HCT116 (cell line): ENCODE measurements at regions not wholly inside any gene's neighbourhood (a gene's known extent, or its start where the extent isn't known, plus 50 kb on each side); places are given as distances from the start of the nearest gene placed in this dataset.

Experiments used
- ATAC-seq: fragments of 200-7000 bp; cut with Tn5 transposase; 2 replicates; pipeline ENCODE4 v1.9.1; 2020; ENCODE audit warnings: mild to moderate bottlenecking, moderate library complexity
- BruUV-seq: library from RNA; stranded (reverse); fragments of 400-500 nt; replicated peaks from 2 replicates; lab custom pipeline; 2021; lab: Mats Ljungman, UMichigan
- CTCF ChIA-PET: fragments of 300-600 bp; sonication (Branson Sonifier 250); formaldehyde crosslinking; loops from one replicate; lab custom pipeline; 2021; ENCODE audit warnings: antibody characterized with exemption; lab: Charles Lee
- POLR2A ChIA-PET: fragments of 300-600, 350-600 bp; sonication (Branson Sonifier 250); formaldehyde crosslinking; loops from one replicate; lab custom pipeline; 2021; ENCODE audit warnings: antibody characterized with exemption; lab: Charles Lee
- RAD21 ChIA-PET, 2 experiments: fragments of 300-600 bp; sonication (Branson Sonifier 250); formaldehyde crosslinking; loops; one replicate each; lab custom pipeline; 2023; ENCODE audit warnings: low total read pairs in 2 of 2; ENCODE audit not compliant: uncharacterized antibody in 2 of 2, unreplicated experiment in 2 of 2, low non-redundant PET in 1 of 2; lab: Charles Lee
- DNase-seq: peaks from one replicate; pipeline ENCODE4 v3.0.0-alpha.2; 2010; ENCODE audit warnings: low read depth, low spot score
- H2AFZ ChIP-seq: fragments of 200-600 bp; shearing (Covaris generic), sonication (generic); 2 replicates; pipeline ENCODE4 v1.6.1; 2017; ENCODE audit warnings: low read depth, mixed run types, mixed read lengths, antibody characterized with exemption, low read length; ENCODE audit not compliant: poor library complexity, severe bottlenecking
- H3K27ac ChIP-seq: 2 replicates; pipeline ENCODE4 v1.5.1; 2012; ENCODE audit warnings: low read depth, low read length
- H3K27me3 ChIP-seq: fragments of 200-600 bp; sonication (generic); 2 replicates; pipeline ENCODE4 v1.6.1; 2016; ENCODE audit warnings: mixed run types, low read length, mixed read lengths; ENCODE audit not compliant: insufficient read depth
- H3K36me3 ChIP-seq, 2 experiments: fragments of 200-500 bp in 1 of 2; fragments of 200-600 bp in 1 of 2; sonication (Bioruptor generic) in 1 of 2; sonication (generic) in 1 of 2; 2 replicates each; pipeline versions ENCODE4 v1.5.1 to v1.6.1; 2014 to 2016; ENCODE audit warnings: low read length in 2 of 2, inconsistent platforms in 1 of 2, mixed read lengths in 1 of 2, mixed run types in 1 of 2; ENCODE audit not compliant: insufficient read depth in 2 of 2, control insufficient read depth in 1 of 2
- H3K4me1 ChIP-seq, 2 experiments: fragments of 200-600 bp in 1 of 2; sonication (generic) in 1 of 2; 2 replicates each; pipeline versions ENCODE4 v1.5.1 to v1.6.1; 2012 to 2017; ENCODE audit warnings: low read length in 2 of 2, inconsistent platforms in 1 of 2, mild to moderate bottlenecking in 1 of 2, mixed read lengths in 1 of 2, mixed run types in 1 of 2, moderate library complexity in 1 of 2; ENCODE audit not compliant: insufficient read depth in 2 of 2, control insufficient read depth in 1 of 2
- H3K4me2 ChIP-seq: fragments of 200-600 bp; sonication (generic); 2 replicates; pipeline ENCODE4 v1.6.1; 2017; ENCODE audit warnings: mixed run types, low read length, mixed read lengths
- H3K4me3 ChIP-seq, 2 experiments: fragments of 200-600 bp in 1 of 2; sonication (generic) in 1 of 2; replicated peaks in 1 of 2; 2 replicates each; pipeline ENCODE4 v1.5.1; 2011 to 2016; ENCODE audit warnings: low read length in 2 of 2, control low read depth in 1 of 2, low read depth in 1 of 2, mild to moderate bottlenecking in 1 of 2, mixed read lengths in 1 of 2, mixed run types in 1 of 2
- H3K79me2 ChIP-seq: fragments of 200-600 bp; sonication (generic); 2 replicates; pipeline ENCODE4 v1.6.1; 2017; ENCODE audit warnings: mild to moderate bottlenecking, mixed run types, low read length, moderate library complexity, mixed read lengths; ENCODE audit not compliant: insufficient read depth
- H3K9ac ChIP-seq: fragments of 200-600 bp; sonication (generic); 2 replicates; pipeline ENCODE4 v1.6.1; 2016; ENCODE audit warnings: low read length, mixed read lengths
- H3K9me2 ChIP-seq: fragments of 200-600 bp; sonication (generic), shearing (Covaris generic); 2 replicates; pipeline ENCODE4 v1.6.1; 2017; ENCODE audit warnings: mixed run types, mild to moderate bottlenecking, moderate library complexity; ENCODE audit not compliant: insufficient read depth
- H3K9me3 ChIP-seq, 2 experiments: fragments of 200-500 bp in 1 of 2; fragments of 200-600 bp in 1 of 2; sonication (Bioruptor generic) in 1 of 2; sonication (generic) in 1 of 2; 2 replicates each; pipeline ENCODE4 v1.6.1; 2014 to 2017; ENCODE audit warnings: low read length in 2 of 2, mixed read lengths in 2 of 2, inconsistent platforms in 1 of 2, low read depth in 1 of 2, mild to moderate bottlenecking in 1 of 2, mixed run types in 1 of 2, moderate library complexity in 1 of 2; ENCODE audit not compliant: control insufficient read depth in 1 of 2, insufficient read depth in 1 of 2
- H4K20me1 ChIP-seq: fragments of 200-600 bp; sonication (generic), shearing (Covaris generic); 2 replicates; pipeline ENCODE4 v1.6.1; 2017; ENCODE audit warnings: mixed run types, mild to moderate bottlenecking, moderate library complexity; ENCODE audit not compliant: insufficient read depth
- CBX3 ChIP-seq: IDR thresholded peaks from 2 replicates; pipeline ENCODE4 v1.6.1; 2012; ENCODE audit warnings: low read depth
- CEBPB ChIP-seq: IDR thresholded peaks from 2 replicates; pipeline ENCODE4 v1.6.1; 2012; ENCODE audit warnings: low read depth
- ELF1 ChIP-seq: IDR thresholded peaks from 2 replicates; pipeline ENCODE4 v1.6.1; 2012; ENCODE audit warnings: low read depth, borderline replicate concordance
- JUND ChIP-seq: IDR thresholded peaks from 2 replicates; pipeline ENCODE4 v1.6.1; 2012
- POLR2AphosphoS5 ChIP-seq: IDR thresholded peaks from 2 replicates; pipeline ENCODE4 v1.6.1; 2011; ENCODE audit warnings: mild to moderate bottlenecking, low read depth, low read length, moderate library complexity
- RAD21 ChIP-seq: IDR thresholded peaks from 2 replicates; pipeline ENCODE4 v1.6.1; 2012; ENCODE audit warnings: low read depth, mild to moderate bottlenecking
- SP1 ChIP-seq: IDR thresholded peaks from 2 replicates; pipeline ENCODE4 v1.6.1; 2012; ENCODE audit warnings: low read depth
- TCF7L2 ChIP-seq: IDR thresholded peaks from 2 replicates; pipeline ENCODE4 v1.7.0; 2011; ENCODE audit warnings: borderline replicate concordance, inconsistent platforms; ENCODE audit not compliant: insufficient read depth, insufficient read length; ENCODE audit errors: extremely low read depth
- ZFX ChIP-seq: fragments of 450-650 bp; IDR thresholded peaks from 2 replicates; pipeline ENCODE4 v1.6.1; 2017
- ZNF274 ChIP-seq: fragments of 200-500 bp; sonication (Bioruptor generic); IDR thresholded peaks from 2 replicates; pipeline ENCODE4 v1.6.1; 2014; ENCODE audit warnings: mild to moderate bottlenecking, low read depth, low read length, inconsistent platforms
- intact Hi-C: fragments of 100-400 bp; cut with micrococcal nuclease; formaldehyde crosslinking; loops from 2 replicates; pipeline ENCODE4 v1.10.0; 2022
- TF ChIP-seq, protein P1 (sequence below): IDR thresholded peaks from 2 replicates; pipeline ENCODE4 v1.6.1; 2012; ENCODE audit warnings: low read depth
- TF ChIP-seq, protein P2 (sequence below): IDR thresholded peaks from 2 replicates; pipeline ENCODE4 v1.6.1; 2012

DNA sequence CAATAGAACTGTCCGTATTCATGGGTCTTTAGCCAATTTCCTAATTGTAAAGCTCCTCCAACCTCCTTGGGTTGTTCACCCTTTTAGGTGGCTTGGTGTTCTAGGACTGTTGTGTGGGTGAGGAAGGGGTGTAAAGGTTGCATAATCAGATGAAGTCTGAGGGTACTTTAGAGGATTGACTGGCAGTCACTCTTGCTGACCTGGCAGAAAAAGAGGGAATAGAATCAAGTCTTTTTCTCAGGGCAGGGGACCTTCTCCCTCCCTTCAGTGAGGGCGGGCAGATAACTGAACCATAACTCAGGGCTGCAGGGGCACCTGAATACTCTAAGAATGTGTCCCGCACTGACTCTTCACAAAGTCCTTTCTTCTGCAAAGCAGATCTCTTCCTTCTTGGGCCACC lies 436.2 kb downstream of the CCDC91 start:
- Histone ChIP-seq H4K20me1 (no peaks in the 10 kb centered on the region), H3K9me2 (no peaks in the 10 kb centered on the region), H3K36me3 (no peaks in the 10 kb centered on the region), H3K4me2 (no peak overlapping the region), H3K4me3 (no peak overlapping the region), H3K27ac (no peak overlapping the region), H3K4me1 (no peaks in the 10 kb centered on the region), H3K27me3 (no peaks in the 10 kb centered on the region), H3K9ac (no peak overlapping the region), H2AFZ (no peak overlapping the region), H3K79me2 (no peaks in the 10 kb centered on the region), H3K9me3 (no peaks in the 10 kb centered on the region)
- RAD21 ChIA-PET, result no interaction called here
- BruUV-seq, result no TSS peak
- POLR2A ChIA-PET, result no interaction called here
- CTCF ChIA-PET, result no interaction called here
- DNase-seq, result no peak
- intact Hi-C loops, result no loop called here
- TF ChIP-seq CEBPB (no peak), ELF1 (no peak), CBX3 (no peak), RAD21 (no peak), ZFX (no peak), TCF7L2 (no peak), SP1 (no peak), ZNF274 (no peak), POLR2AphosphoS5 (no peak), JUND (no peak)
- TF ChIP-seq, protein P1, sequence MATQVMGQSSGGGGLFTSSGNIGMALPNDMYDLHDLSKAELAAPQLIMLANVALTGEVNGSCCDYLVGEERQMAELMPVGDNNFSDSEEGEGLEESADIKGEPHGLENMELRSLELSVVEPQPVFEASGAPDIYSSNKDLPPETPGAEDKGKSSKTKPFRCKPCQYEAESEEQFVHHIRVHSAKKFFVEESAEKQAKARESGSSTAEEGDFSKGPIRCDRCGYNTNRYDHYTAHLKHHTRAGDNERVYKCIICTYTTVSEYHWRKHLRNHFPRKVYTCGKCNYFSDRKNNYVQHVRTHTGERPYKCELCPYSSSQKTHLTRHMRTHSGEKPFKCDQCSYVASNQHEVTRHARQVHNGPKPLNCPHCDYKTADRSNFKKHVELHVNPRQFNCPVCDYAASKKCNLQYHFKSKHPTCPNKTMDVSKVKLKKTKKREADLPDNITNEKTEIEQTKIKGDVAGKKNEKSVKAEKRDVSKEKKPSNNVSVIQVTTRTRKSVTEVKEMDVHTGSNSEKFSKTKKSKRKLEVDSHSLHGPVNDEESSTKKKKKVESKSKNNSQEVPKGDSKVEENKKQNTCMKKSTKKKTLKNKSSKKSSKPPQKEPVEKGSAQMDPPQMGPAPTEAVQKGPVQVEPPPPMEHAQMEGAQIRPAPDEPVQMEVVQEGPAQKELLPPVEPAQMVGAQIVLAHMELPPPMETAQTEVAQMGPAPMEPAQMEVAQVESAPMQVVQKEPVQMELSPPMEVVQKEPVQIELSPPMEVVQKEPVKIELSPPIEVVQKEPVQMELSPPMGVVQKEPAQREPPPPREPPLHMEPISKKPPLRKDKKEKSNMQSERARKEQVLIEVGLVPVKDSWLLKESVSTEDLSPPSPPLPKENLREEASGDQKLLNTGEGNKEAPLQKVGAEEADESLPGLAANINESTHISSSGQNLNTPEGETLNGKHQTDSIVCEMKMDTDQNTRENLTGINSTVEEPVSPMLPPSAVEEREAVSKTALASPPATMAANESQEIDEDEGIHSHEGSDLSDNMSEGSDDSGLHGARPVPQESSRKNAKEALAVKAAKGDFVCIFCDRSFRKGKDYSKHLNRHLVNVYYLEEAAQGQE, result no peak
- TF ChIP-seq, protein P2, sequence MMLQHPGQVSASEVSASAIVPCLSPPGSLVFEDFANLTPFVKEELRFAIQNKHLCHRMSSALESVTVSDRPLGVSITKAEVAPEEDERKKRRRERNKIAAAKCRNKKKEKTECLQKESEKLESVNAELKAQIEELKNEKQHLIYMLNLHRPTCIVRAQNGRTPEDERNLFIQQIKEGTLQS, result no peak
- ATAC-seq, result no peak
